ENCODE measurements at regions not wholly inside any gene's neighbourhood (a gene's known extent, or its start where the extent isn't known, plus 50 kb on each side); places are given as distances from the start of the nearest gene placed in this dataset.
"Not testable (repeated sequence)": the region's sequence is repeated elsewhere in the genome, so short reads cannot be mapped to it uniquely, and the experiment has no call there.

- DNase-seq: no peak
Observed at GRCh38 chr3:159669766-159670165, 318.9 kb upstream of the IL12A start.

GRCh38 chr3:159672728-159673688, 315.6 kb upstream of the IL12A start:
- DNase-seq: no peak

DNA sequence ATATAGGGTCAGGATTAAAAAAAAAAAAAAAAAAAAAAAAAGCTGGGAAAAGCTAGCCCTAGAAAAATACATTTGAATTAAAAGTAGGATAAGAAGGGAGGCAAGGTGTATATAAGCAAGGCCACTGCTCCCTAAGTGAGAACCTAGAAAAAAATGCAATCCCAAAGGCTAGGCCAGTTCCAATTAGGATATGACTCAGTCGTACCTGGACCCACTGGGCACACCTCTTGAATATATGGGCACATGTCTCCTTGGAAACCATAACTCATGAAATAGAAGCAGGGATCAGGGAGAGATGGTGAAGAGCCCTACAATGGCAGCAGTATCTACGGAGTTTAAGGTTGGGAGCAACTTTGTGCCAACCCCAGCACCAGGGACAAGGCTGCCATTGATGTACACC, 314.1 kb upstream of the IL12A start:
- no peak for DNase-seq

DNA sequence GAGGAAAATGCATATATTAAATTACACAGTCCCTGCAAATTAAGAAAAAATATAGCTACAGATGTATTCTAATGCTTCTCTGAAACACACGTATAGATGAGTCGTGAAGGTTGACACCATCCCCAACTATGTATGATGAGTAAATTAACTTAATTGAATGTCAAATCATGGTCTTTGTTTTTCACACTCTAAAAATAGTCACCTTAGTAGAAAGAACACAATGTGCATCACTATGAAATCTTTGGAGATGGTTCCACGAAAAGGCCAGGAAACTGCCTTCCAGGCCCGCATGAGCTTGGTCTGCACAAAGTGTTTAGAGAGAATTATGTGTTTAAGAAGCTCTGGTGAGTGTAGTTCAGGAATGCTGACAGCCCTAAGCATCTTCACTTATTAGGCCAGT, 313.4 kb upstream of the IL12A start:
- no peak for DNase-seq

- DNase-seq: no peak
Observed at GRCh38 chr3:159679900-159680299, 308.7 kb upstream of the IL12A start.

GRCh38 chr3:159681717-159682116, 306.9 kb upstream of the IL12A start:
- DNase-seq: not testable (repeated sequence)

DNA sequence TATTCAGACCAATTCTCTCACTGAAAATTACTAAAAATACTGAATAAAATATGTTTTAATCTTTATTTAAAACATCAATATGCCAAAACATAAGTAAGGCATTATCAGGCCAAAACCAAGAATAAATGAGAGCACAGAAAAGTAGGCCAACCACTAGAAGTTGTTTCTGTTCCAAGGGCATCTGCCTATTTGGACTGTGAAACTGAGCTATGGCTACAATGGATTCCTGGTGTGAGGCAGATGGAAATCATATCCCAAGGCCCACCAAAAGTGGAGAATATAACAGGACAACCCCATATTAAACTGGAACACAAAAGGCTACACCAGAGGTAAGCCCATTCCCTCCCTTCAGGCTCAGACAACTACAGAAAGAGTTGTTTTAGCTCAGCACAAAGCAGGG, 302.8 kb upstream of the IL12A start:
- DNase-seq: no peak

GRCh38 chr3:159693226-159693625, 295.4 kb upstream of the IL12A start:
- DNase-seq: no peak

DNA sequence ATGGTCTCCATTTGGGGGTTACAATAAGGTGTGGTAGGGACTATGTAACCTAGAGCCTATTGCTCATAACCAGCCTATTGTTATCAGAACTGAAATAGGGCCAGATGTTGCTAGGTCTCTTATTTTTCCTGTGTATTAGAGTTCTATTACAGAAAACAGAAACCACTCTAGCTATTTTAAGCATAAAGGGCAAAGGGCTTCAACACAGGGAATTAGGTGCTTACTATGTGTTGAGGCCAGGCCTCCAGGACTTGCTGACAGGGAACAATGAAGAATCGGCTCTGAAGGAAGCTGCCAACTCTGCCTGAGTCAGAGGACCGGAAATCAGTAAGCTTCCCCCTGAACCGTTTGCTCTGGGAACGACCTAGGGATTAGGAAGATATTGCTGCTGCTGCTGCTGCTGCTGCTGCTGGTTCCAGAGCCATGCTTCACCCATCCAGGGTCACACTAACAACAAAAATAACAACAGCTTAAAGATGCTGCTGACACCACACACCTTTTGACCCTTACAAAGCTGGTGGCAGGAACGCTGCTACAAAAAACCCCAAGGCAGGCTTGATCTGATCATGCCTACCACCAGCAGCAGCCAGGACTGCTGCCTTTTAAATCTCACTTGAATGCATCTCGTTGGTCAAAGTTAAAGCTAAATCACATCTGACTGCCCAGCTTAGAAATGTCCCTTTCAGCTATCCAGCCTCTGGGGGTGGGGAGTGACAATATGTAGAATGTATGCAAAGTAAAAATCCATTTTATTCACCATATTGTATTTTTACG, 276.9 kb upstream of the IL12A start:
- DNase-seq: no peak

GRCh38 chr3:159721324-159721723, 267.3 kb upstream of the IL12A start:
- DNase-seq: no peak

DNA sequence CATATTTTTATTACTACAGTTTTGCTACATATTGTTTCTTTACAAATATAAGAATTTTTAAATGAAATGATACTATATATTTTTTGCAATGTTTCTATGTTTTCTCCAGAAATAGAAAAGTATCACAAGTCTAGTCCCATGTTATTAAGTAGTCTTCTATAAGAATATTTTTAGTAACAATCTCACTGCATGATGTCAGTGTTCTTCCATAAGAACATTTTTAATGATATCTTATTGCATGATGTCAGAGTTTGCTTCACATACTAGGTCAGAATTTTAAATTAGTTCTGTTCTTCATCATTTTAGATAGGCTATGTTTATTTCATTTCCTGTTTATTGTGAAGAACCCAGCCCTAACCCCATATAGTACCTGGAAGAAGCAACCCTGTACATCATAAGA, 265.3 kb upstream of the IL12A start:
- no peak for DNase-seq

DNA sequence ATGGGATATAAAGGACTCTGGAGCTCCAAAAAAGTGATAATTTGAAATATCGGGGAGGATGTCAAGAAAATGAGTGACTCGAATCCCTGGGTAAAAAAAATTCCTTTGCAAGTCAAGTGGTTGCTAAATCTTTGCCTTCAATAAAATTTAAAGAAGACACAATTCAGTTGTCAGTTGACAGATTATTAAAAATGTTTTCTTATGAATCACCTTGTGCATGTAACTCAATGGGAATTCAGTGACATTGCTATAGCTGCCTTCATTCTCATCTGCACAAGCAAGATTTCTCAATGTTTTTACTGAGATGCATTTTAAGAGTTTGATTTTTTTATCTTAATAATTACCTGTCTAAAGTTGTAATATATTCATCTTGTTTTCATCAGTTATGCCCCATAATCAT, 264.0 kb upstream of the IL12A start:
- no peak for DNase-seq

DNA sequence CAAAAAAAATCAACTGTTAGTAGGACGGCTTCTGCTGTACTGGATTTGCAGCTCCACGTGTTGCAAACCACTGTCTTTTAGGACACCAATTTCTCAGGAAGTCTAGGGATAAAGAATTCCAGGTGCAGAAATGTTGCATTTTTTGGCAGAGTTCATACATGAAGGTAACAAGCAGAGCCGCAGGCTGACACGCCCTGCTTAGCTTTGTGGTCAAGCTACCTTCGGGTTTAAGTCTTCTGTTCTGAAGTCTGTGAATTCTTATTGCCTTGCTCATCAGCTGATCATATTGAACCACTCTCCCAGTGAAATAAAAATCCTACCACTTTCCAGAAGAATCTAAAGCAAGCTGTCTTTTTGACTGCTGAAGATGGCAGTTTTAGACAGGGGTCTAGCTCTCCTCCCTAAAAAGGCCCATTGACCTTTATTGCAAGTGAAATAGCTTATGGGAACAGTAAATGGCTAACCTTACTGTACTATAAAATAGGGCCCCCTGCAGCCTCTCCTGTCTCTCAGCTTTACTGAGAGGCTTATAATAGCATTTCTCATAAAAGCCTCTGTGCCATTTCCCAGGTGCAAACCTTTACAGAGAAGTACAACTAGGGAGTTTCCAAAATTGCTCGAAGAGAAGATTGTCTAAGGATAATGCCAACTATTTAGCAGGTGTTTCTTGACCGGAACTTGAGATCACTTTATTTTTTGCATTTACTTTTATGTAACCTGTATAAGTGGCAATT, 262.2 kb upstream of the IL12A start:
- no peak for DNase-seq

DNA sequence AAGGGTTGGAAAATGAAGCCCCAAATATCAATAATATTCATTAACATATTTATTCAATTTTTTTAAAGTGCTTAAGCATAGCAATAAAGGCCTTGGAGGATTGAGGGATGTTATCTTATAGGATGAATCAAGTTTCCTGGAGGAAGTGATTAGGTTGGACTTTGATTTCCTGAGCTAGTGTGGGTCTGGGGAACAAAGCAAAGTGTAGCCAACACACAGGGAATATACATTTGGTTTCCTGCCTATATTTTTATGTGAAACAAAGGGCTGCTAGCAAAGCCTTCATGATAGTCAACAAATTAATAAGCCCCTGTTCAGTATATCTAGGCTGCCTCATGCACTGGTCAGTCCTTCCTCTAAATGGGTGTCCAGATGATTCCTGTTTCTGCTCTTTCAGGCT, 261.1 kb upstream of the IL12A start:
- no peak for DNase-seq

- no peak for DNase-seq
Observed at GRCh38 chr3:159731254-159731653, 257.4 kb upstream of the IL12A start.

DNA sequence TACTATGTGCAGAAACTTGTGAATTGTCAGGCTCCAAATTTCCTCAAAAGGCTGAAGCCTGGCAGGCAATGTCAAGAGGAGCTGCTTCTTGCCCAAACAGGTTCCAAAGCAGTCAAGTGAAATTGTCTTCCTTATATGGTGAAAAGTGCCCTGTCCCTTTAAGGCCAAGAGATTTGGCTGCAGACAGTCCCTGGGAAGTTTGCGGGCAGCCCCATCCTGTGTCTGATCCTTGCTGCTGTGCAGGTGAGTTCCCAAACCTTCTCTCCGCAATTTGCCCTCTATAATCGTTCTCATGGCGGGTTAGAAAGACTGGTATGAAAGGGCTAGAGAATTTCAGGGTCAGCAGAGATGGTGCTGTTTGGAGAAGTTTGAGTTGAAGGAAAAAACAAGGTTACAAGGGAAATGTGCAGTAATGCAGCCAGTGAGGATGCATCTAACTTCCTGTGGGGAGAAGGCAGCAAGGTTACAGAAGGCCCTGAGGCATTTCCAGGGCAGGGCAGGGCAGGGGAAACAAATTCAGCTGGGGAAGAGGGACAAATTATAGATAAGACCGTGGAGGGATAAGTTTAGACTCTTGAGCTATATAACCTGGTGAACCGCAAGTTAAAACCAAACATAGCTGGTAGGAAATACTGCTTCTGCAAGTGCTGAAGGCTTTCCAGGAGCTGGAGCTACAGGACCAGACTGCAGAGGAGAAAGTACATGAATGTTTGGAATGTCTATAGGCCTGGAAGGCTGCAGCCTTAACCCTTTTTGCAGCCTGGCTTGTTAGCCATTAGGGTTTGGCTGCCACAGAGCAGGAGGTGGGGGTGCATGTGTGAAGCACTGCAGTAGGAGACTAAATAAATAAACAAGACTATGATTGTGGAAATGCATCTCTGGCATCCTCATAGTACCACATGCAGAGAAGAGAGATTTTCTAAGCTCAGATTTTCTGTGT, 256.2 kb upstream of the IL12A start:
- no peak for DNase-seq

- no peak for DNase-seq
Observed at GRCh38 chr3:159733194-159733860, 255.3 kb upstream of the IL12A start.

DNA sequence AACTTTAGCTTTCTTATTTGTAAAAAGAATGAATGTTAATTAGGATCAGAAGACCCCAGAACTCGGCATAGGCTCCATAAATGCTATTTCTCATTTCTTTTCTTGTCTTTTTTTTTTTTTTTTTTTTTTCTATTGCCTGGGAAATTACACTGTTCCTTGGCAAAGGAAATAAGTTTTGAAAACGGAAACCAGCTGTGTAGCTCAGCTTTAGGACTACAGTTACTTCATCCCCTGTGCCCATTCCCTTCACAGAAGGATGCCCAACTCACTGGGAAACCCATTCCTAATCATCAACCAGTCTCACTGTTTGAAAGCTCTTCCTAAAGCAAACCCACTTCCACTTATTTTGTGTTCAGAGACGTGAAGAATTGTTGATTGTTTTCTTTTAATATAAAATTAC, 254.0 kb upstream of the IL12A start:
- DNase-seq: no peak

GRCh38 chr3:159739166-159739565, 249.5 kb upstream of the IL12A start:
- DNase-seq: no peak

DNA sequence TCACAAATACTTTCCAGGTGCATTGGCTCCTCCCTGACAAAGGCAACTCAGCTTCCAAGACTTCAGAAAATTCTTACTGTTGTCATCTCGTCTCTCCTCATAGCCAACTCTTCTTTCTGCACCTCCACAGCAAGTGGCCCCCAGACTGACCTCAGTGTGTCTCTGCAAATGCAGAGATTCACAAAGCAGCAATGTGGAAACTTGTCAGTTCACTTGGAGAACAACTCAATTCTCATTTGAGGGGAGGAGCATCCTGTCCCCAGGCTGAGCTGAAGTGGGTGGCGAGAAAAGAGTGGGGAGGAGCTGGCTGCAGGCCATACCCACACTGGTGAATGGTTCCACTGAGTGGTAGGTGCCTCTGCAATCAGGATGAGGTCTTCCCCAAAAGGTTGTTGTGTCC, 248.7 kb upstream of the IL12A start:
- no peak for DNase-seq

- no peak for DNase-seq
Observed at GRCh38 chr3:159741281-159741680, 247.4 kb upstream of the IL12A start.

- no peak for DNase-seq
Observed at GRCh38 chr3:159748425-159748824, 240.2 kb upstream of the IL12A start.
